HL-60 (cell line): ENCODE measurements at regions not wholly inside any gene's neighbourhood (a gene's known extent, or its start where the extent isn't known, plus 50 kb on each side); places are given as distances from the start of the nearest gene placed in this dataset.

Experiments
- CTCF ChIP-seq: IDR thresholded peaks from one replicate; pipeline ENCODE4 v1.5.1; 2011; ENCODE audit warnings: low read length, control low read depth, inconsistent platforms; ENCODE audit not compliant: insufficient read depth
- SPI1 ChIP-seq: IDR thresholded peaks from 2 replicates; pipeline ENCODE4 v1.6.1; 2012; ENCODE audit warnings: low read depth, mild to moderate bottlenecking, borderline replicate concordance

- TF ChIP-seq CTCF (no peak), SPI1 (peak; percentile 87)
These were observed 218.5 kb upstream of the CMC1 start for GRCh38 chr3:28022916-28023315.
